Neural cell (in vitro differentiated cells): ENCODE measurements at regions not wholly inside any gene's neighbourhood (a gene's known extent, or its start where the extent isn't known, plus 50 kb on each side); places are given as distances from the start of the nearest gene placed in this dataset.

ENCODE experiments used
- H2AFZ ChIP-seq: fragments of 200-600, 300-800 bp; sonication (generic), shearing (Covaris generic); 2 replicates; pipeline ENCODE4 v1.6.0; 2014; ENCODE audit warnings: low read depth, mild to moderate bottlenecking, antibody characterized with exemption, low read length, moderate library complexity
- H3F3A ChIP-seq: fragments of 200-600 bp; shearing (Covaris generic); 2 replicates; pipeline ENCODE4 v1.6.1; 2016; ENCODE audit warnings: mild to moderate bottlenecking, moderate library complexity, mixed read lengths, antibody characterized with exemption, low read length; ENCODE audit not compliant: insufficient read depth, poor library complexity, severe bottlenecking
- H3K27ac ChIP-seq: fragments of 200-600, 300-800 bp; sonication (generic), shearing (Covaris generic); 2 replicates; pipeline ENCODE4 v1.5.1; 2014; ENCODE audit warnings: mild to moderate bottlenecking, low read length, moderate library complexity
- H3K27me3 ChIP-seq: fragments of 300-800, 200-600 bp; sonication (generic), shearing (Covaris generic); 2 replicates; pipeline ENCODE4 v1.6.0; 2014; ENCODE audit warnings: mild to moderate bottlenecking, low read depth, low read length, moderate library complexity; ENCODE audit not compliant: insufficient read depth
- H3K36me3 ChIP-seq: fragments of 300-800, 200-600 bp; sonication (generic), shearing (Covaris generic); 2 replicates; pipeline ENCODE4 v1.5.1; 2014; ENCODE audit warnings: mild to moderate bottlenecking, antibody characterized with exemption, low read length, moderate library complexity; ENCODE audit not compliant: insufficient read depth
- H3K4me2 ChIP-seq: fragments of 300-800, 200-600 bp; sonication (generic), shearing (Covaris generic); 2 replicates; pipeline ENCODE4 v1.6.0; 2014; ENCODE audit warnings: mild to moderate bottlenecking, low read length
- H3K4me3 ChIP-seq: fragments of 300-800, 200-600 bp; sonication (generic), shearing (Covaris generic); 2 replicates; pipeline ENCODE4 v1.5.1; 2014; ENCODE audit warnings: mild to moderate bottlenecking, low read length, moderate library complexity
- H3K79me2 ChIP-seq: fragments of 200-600 bp; shearing (Covaris generic); replicated peaks from 2 replicates; pipeline ENCODE4 v1.6.0; 2014; ENCODE audit warnings: mild to moderate bottlenecking, low read length, moderate library complexity; ENCODE audit not compliant: insufficient read depth
- H3K9ac ChIP-seq: fragments of 300-800, 200-600 bp; sonication (generic), shearing (Covaris generic); 2 replicates; pipeline ENCODE4 v1.6.1; 2016; ENCODE audit warnings: mild to moderate bottlenecking, low read length, mixed read lengths
- H3K9me2 ChIP-seq: fragments of 200-600 bp; shearing (Covaris generic); 2 replicates; pipeline ENCODE4 v1.6.1; 2016; ENCODE audit warnings: mild to moderate bottlenecking, low read length, mixed read lengths; ENCODE audit not compliant: insufficient read depth
- H3K9me3 ChIP-seq: fragments of 200-600, 300-800 bp; sonication (generic), shearing (Covaris generic); 2 replicates; pipeline ENCODE4 v1.6.1; 2016; ENCODE audit warnings: mild to moderate bottlenecking, mixed run types, low read length, moderate library complexity, mixed read lengths
- H4K20me1 ChIP-seq: fragments of 200-600 bp; shearing (Covaris generic); 2 replicates; pipeline ENCODE4 v1.6.1; 2016; ENCODE audit warnings: mild to moderate bottlenecking, mixed run types; ENCODE audit not compliant: insufficient read depth
- EP300 ChIP-seq: fragments of 450-650 bp; conservative IDR thresholded peaks from 2 replicates; pipeline ENCODE4 v1.6.1; 2014; ENCODE audit warnings: antibody characterized with exemption, mild to moderate bottlenecking, moderate library complexity; ENCODE audit not compliant: poor library complexity, severe bottlenecking
- EZH2 ChIP-seq: fragments of 200-600, 300-800 bp; shearing (Covaris generic), sonication (generic); IDR thresholded peaks from 2 replicates; pipeline ENCODE4 v1.6.1; 2014; ENCODE audit warnings: antibody characterized with exemption, low read length, borderline replicate concordance, mild to moderate bottlenecking; ENCODE audit not compliant: insufficient read depth, poor library complexity, severe bottlenecking
- MXI1 ChIP-seq: fragments of 450-650 bp; conservative IDR thresholded peaks from 2 replicates; pipeline ENCODE4 v1.6.1; 2014; ENCODE audit warnings: antibody characterized with exemption, mild to moderate bottlenecking; ENCODE audit not compliant: poor library complexity, severe bottlenecking
- POLR2AphosphoS5 ChIP-seq: IDR thresholded peaks from 2 replicates; pipeline ENCODE4 v1.6.1; 2012
- RAD21 ChIP-seq: fragments of 450-650 bp; conservative IDR thresholded peaks from 2 replicates; pipeline ENCODE4 v1.6.1; 2014; ENCODE audit warnings: antibody characterized with exemption, mild to moderate bottlenecking, moderate library complexity
- SMC3 ChIP-seq: fragments of 450-650 bp; conservative IDR thresholded peaks from 2 replicates; pipeline ENCODE4 v1.6.1; 2014; ENCODE audit warnings: antibody characterized with exemption, mild to moderate bottlenecking, moderate library complexity; ENCODE audit not compliant: poor library complexity
- TAF1 ChIP-seq: IDR thresholded peaks from 2 replicates; pipeline ENCODE4 v1.6.1; 2012; ENCODE audit warnings: low read depth
- TF ChIP-seq, protein P1 (sequence below): IDR thresholded peaks from 2 replicates; pipeline ENCODE4 v1.6.1; 2012; ENCODE audit warnings: borderline replicate concordance
- TF ChIP-seq, protein P2 (sequence below): fragments of 450-650 bp; IDR thresholded peaks from 2 replicates; pipeline ENCODE4 v1.5.1; 2014; ENCODE audit warnings: antibody characterized with exemption, mild to moderate bottlenecking, moderate library complexity; ENCODE audit not compliant: poor library complexity, severe bottlenecking

DNA sequence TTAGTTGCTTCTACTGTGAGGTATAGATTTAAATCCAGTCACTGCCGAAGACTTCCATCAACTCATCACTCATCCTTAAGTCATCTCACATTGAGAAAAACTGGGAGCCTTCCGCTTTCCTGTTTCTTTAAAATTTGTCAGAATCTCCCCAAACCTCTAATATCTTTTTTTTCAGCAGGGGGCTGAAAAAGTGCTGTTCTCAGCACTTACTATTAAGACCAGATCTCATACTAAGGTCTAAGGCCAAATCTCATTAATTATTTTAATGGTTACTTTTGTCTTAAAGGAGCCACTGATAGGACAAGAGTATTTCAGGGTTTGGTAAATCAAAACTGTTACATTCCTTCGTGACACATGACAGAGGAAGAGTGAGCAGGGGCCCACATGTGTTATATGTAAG lies 134.6 kb upstream of the PRSS3 start:
- Histone ChIP-seq H3K79me2 (no peaks in the 10 kb centered on the region), H3K27me3 (no peaks in the 10 kb centered on the region), H3K4me3 (no peak overlapping the region), H3F3A (no peaks in the 10 kb centered on the region), H3K4me2 (no peak overlapping the region), H3K9me2 (no peaks in the 10 kb centered on the region), H3K27ac (no peak overlapping the region), H3K9me3 (no peaks in the 10 kb centered on the region), H3K36me3 (no peaks in the 10 kb centered on the region), H4K20me1 (no peaks in the 10 kb centered on the region), H3K9ac (no peak overlapping the region), H2AFZ (no peak overlapping the region)
- TF ChIP-seq POLR2AphosphoS5 (no peak), RAD21 (no peak), EZH2 (no peak), MXI1 (no peak), SMC3 (no peak), TAF1 (no peak), EP300 (no peak)
- TF ChIP-seq, protein P1, sequence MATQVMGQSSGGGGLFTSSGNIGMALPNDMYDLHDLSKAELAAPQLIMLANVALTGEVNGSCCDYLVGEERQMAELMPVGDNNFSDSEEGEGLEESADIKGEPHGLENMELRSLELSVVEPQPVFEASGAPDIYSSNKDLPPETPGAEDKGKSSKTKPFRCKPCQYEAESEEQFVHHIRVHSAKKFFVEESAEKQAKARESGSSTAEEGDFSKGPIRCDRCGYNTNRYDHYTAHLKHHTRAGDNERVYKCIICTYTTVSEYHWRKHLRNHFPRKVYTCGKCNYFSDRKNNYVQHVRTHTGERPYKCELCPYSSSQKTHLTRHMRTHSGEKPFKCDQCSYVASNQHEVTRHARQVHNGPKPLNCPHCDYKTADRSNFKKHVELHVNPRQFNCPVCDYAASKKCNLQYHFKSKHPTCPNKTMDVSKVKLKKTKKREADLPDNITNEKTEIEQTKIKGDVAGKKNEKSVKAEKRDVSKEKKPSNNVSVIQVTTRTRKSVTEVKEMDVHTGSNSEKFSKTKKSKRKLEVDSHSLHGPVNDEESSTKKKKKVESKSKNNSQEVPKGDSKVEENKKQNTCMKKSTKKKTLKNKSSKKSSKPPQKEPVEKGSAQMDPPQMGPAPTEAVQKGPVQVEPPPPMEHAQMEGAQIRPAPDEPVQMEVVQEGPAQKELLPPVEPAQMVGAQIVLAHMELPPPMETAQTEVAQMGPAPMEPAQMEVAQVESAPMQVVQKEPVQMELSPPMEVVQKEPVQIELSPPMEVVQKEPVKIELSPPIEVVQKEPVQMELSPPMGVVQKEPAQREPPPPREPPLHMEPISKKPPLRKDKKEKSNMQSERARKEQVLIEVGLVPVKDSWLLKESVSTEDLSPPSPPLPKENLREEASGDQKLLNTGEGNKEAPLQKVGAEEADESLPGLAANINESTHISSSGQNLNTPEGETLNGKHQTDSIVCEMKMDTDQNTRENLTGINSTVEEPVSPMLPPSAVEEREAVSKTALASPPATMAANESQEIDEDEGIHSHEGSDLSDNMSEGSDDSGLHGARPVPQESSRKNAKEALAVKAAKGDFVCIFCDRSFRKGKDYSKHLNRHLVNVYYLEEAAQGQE = no peak
- TF ChIP-seq, protein P2, sequence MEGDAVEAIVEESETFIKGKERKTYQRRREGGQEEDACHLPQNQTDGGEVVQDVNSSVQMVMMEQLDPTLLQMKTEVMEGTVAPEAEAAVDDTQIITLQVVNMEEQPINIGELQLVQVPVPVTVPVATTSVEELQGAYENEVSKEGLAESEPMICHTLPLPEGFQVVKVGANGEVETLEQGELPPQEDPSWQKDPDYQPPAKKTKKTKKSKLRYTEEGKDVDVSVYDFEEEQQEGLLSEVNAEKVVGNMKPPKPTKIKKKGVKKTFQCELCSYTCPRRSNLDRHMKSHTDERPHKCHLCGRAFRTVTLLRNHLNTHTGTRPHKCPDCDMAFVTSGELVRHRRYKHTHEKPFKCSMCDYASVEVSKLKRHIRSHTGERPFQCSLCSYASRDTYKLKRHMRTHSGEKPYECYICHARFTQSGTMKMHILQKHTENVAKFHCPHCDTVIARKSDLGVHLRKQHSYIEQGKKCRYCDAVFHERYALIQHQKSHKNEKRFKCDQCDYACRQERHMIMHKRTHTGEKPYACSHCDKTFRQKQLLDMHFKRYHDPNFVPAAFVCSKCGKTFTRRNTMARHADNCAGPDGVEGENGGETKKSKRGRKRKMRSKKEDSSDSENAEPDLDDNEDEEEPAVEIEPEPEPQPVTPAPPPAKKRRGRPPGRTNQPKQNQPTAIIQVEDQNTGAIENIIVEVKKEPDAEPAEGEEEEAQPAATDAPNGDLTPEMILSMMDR = no peak

DNA sequence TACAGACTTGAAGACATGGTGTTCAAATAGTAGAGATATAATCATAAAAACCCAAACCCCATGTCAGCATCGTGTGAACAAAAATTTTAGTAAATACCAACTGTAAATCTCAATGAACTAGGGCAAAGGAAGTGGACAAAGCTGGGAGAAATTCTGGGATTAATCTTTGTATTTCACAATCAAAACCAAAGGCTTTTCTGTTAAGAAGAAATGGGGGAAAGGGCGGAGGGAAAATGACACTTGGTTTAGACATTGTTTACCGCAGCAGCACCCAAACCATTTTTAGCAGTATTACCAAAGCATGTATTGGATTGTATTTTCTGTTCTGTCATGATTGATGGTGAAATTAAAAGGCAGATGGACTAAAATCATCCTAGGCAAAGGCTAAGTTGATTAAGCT lies 134.2 kb upstream of the PRSS3 start:
- TF ChIP-seq MXI1 (no peak), POLR2AphosphoS5 (no peak), RAD21 (no peak), EP300 (no peak), SMC3 (no peak), EZH2 (no peak), TAF1 (no peak)
- TF ChIP-seq, protein P2 = no peak
- TF ChIP-seq, protein P1 = no peak
- H2AFZ ChIP-seq = no peak overlapping the region
- H3K9ac ChIP-seq = no peak overlapping the region

More for the DNA sequence above, 134.2 kb upstream of the PRSS3 start:
- Histone ChIP-seq H3K9me3 (no peaks in the 10 kb centered on the region), H3F3A (no peaks in the 10 kb centered on the region), H3K27ac (no peak overlapping the region), H3K79me2 (no peaks in the 10 kb centered on the region), H3K9me2 (no peaks in the 10 kb centered on the region), H4K20me1 (no peaks in the 10 kb centered on the region), H3K36me3 (no peaks in the 10 kb centered on the region), H3K4me2 (no peak overlapping the region), H3K27me3 (no peaks in the 10 kb centered on the region), H3K4me3 (no peak overlapping the region)
